Inflammatory macrophage (primary cell): ENCODE measurements at regions not wholly inside any gene's neighbourhood (a gene's known extent, or its start where the extent isn't known, plus 50 kb on each side); places are given as distances from the start of the nearest gene placed in this dataset.
"Not testable (repeated sequence)": the region's sequence is repeated elsewhere in the genome, so short reads cannot be mapped to it uniquely, and the experiment has no call there.

Experiments
- DNase-seq, 2 donors: peaks; one replicate each; pipeline ENCODE4 v3.0.0-alpha.2; 2020 to 2022

DNA sequence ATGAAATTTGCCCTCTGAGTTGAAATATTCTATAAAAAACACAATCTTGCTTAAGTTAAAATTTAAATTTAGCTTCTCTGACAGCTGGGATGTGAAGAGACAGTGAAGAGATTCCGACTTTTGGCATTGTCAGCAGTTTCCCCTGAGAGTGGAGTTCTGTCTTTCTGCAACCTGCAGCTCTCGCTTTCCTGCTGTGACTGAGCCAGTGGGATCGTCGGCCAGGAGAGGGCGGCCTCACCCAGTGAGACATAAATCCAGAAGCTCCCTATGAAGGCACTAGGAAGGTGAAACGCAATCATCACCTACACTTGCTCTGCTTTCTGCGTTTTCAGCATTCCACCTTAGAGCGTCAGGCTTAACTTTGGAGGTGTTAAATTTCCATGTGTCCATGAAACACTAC, 75.4 kb upstream of the HNMT start:
- DNase-seq = no peak

GRCh38 chr2:137892739-137893138, 71.5 kb upstream of the HNMT start:
- DNase-seq = no peak

DNA sequence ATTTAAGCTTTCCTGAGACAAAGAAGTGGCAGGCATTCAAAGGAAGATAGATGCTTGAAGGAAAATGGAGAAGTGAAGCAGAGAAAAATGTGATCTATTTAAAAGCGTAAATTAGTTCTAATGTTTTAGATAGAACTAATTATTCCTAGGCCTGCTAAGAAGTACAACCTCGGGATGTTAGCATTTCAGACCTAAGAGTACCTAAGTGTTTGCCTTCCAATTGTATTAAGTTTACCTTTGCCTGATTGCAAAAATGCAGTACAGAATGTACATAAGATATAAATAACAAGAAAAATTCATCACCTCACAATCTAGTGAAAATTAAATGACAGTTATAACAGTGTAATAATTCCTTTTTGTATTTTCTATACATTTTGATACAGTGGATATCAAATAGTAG, 71.1 kb upstream of the HNMT start:
- DNase-seq = no peak

DNA sequence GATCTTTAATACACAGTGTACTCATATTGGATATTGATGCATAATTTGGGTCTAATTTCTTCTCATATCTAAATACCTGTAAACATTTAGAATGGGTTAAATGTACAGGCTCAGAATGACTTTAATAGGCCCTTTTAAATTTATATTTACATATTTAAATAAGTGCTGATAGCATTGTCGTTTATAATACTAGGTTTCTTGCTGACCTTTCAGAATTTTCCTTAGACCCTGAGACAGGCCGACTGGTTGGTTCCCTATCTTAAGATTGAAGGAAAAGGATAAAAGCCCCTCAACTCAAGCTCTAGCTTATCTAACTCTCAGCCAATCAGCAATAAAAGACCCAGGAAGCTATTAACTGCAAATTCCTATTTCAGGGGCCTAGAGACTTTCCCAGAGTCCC, 67.8 kb upstream of the HNMT start:
- DNase-seq = no peak

DNA sequence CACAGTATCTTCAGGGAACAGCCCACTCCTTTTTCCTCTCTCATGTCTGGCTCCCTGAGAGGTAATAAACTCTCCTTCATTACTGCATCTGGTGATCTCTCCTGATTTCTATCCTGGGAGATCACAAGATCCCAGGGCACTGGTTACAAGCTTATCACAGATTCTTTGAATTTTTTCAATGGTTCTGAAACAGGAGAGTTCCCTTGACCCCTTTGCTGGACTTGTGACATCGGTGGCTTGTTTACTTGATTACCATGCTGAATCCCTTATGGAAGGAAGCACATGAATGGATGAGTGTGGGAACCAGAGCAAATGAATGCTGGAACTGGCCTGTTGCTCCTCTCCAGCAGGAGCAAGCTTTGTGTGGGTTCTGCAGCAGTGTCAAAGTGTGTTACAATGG, 67.2 kb upstream of the HNMT start:
- DNase-seq = no peak

- no peak for DNase-seq
Observed at GRCh38 chr2:137900421-137901141, 63.7 kb upstream of the HNMT start.

GRCh38 chr2:137910641-137911040, 53.6 kb upstream of the HNMT start:
- peak; percentile 24 to 66 for DNase-seq

GRCh38 chr2:137912371-137912770, 51.9 kb upstream of the HNMT start:
- no peak for DNase-seq

GRCh38 chr2:137913169-137913568, 51.1 kb upstream of the HNMT start:
- DNase-seq = no peak

GRCh38 chr2:137913648-137914047, 50.6 kb upstream of the HNMT start:
- not testable (repeated sequence) for DNase-seq
